ENCODE measurements at regions not wholly inside any gene's neighbourhood (a gene's known extent, or its start where the extent isn't known, plus 50 kb on each side); places are given as distances from the start of the nearest gene placed in this dataset.
A peak's percentile ranks its signal among the peaks of the same experiment; 100 is the strongest.

GRCh38 chr7:118029826-118030422, 154.0 kb upstream of the LSM8 start:
- Mint-ChIP-seq H3K27ac (ENCODE audit: unreplicated experiment) (no peak overlapping the region), H3K4me3 (ENCODE audit: unreplicated experiment) (no peak overlapping the region), H3K4me1 (ENCODE audit: low read depth, unreplicated experiment) (no peaks in the 10 kb centered on the region), H3K27me3 (ENCODE audit: unreplicated experiment) (no peaks in the 10 kb centered on the region), H3K9me3 (ENCODE audit: unreplicated experiment) (peaks cover 2% of the 10 kb centered on the region), H3K36me3 (ENCODE audit: unreplicated experiment) (no peaks in the 10 kb centered on the region)
- TF ChIP-seq CTCF (IDR thresholded peaks at IDR 0.05; ENCODE audit: partially characterized antibody, unreplicated experiment), result no peak
- no peak for DNase-seq

GRCh38 chr7:118033273-118033672, 150.7 kb upstream of the LSM8 start:
- H3K4me3 Mint-ChIP-seq (ENCODE audit: unreplicated experiment), result no peak overlapping the region
- no peaks in the 10 kb centered on the region for H3K9me3 Mint-ChIP-seq (ENCODE audit: unreplicated experiment)
- TF ChIP-seq CTCF (IDR thresholded peaks at IDR 0.05; ENCODE audit: partially characterized antibody, unreplicated experiment), result no peak
- H3K27ac Mint-ChIP-seq (ENCODE audit: unreplicated experiment), result no peak overlapping the region
- H3K36me3 Mint-ChIP-seq (ENCODE audit: unreplicated experiment), result no peaks in the 10 kb centered on the region
- H3K4me1 Mint-ChIP-seq (ENCODE audit: low read depth, unreplicated experiment), result no peaks in the 10 kb centered on the region
- H3K27me3 Mint-ChIP-seq (ENCODE audit: unreplicated experiment), result no peaks in the 10 kb centered on the region
- DNase-seq, result no peak

GRCh38 chr7:118039963-118040489, 143.9 kb upstream of the LSM8 start:
- H3K9me3 Mint-ChIP-seq (ENCODE audit: unreplicated experiment), result no peaks in the 10 kb centered on the region
- H3K27me3 Mint-ChIP-seq (ENCODE audit: unreplicated experiment), result no peaks in the 10 kb centered on the region
- DNase-seq, result no peak
- no peak for TF ChIP-seq CTCF (IDR thresholded peaks at IDR 0.05; ENCODE audit: partially characterized antibody, unreplicated experiment)
- no peak overlapping the region for H3K4me3 Mint-ChIP-seq (ENCODE audit: unreplicated experiment)
- peaks cover 11% of the 10 kb centered on the region for H3K4me1 Mint-ChIP-seq (ENCODE audit: low read depth, unreplicated experiment)
- no peaks in the 10 kb centered on the region for H3K36me3 Mint-ChIP-seq (ENCODE audit: unreplicated experiment)
- no peak overlapping the region for H3K27ac Mint-ChIP-seq (ENCODE audit: unreplicated experiment)

GRCh38 chr7:118040562-118040961, 143.4 kb upstream of the LSM8 start:
- Mint-ChIP-seq H3K27me3 (ENCODE audit: unreplicated experiment) (no peaks in the 10 kb centered on the region), H3K4me3 (ENCODE audit: unreplicated experiment) (no peak overlapping the region), H3K9me3 (ENCODE audit: unreplicated experiment) (no peaks in the 10 kb centered on the region), H3K36me3 (ENCODE audit: unreplicated experiment) (no peaks in the 10 kb centered on the region), H3K27ac (ENCODE audit: unreplicated experiment) (no peak overlapping the region), H3K4me1 (ENCODE audit: low read depth, unreplicated experiment) (peaks cover 11% of the 10 kb centered on the region)
- DNase-seq, result no peak
- no peak for TF ChIP-seq CTCF (IDR thresholded peaks at IDR 0.05; ENCODE audit: partially characterized antibody, unreplicated experiment)

- Mint-ChIP-seq H3K4me3 (ENCODE audit: unreplicated experiment) (no peak overlapping the region), H3K9me3 (ENCODE audit: unreplicated experiment) (no peaks in the 10 kb centered on the region), H3K36me3 (ENCODE audit: unreplicated experiment) (no peaks in the 10 kb centered on the region), H3K4me1 (ENCODE audit: low read depth, unreplicated experiment) (peaks cover 11% of the 10 kb centered on the region), H3K27ac (ENCODE audit: unreplicated experiment) (peak overlapping the region; percentile 49), H3K27me3 (ENCODE audit: unreplicated experiment) (peaks cover 2% of the 10 kb centered on the region)
- TF ChIP-seq CTCF (IDR thresholded peaks at IDR 0.05; ENCODE audit: partially characterized antibody, unreplicated experiment), result no peak
- no peak for DNase-seq
Measured at GRCh38 chr7:118041251-118041878, 142.6 kb upstream of the LSM8 start.
